ENCODE measurements at regions not wholly inside any gene's neighbourhood (a gene's known extent, or its start where the extent isn't known, plus 50 kb on each side); places are given as distances from the start of the nearest gene placed in this dataset.

- TF ChIP-seq GATA3 (IDR thresholded peaks at IDR 0.05; ENCODE audit: low read depth, low read length) (no peak), GATA2 (IDR thresholded peaks at IDR 0.05; ENCODE audit: low read depth, low read length) (no peak)
These were observed 115.0 kb upstream of the SLC25A13 start for GRCh38 chr7:96436880-96437279.

Measured in SH-SY5Y (cell line).